Parathyroid adenoma (tissue), 2 donors: ENCODE measurements at regions not wholly inside any gene's neighbourhood (a gene's known extent, or its start where the extent isn't known, plus 50 kb on each side); places are given as distances from the start of the nearest gene placed in this dataset.

Source experiments
- H2AFZ ChIP-seq: fragments of 300-600 bp; sonication (generic); one replicate; pipeline ENCODE4 v1.7.0; 2017; ENCODE audit warnings: antibody characterized with exemption, mild to moderate bottlenecking
- H3K27ac ChIP-seq: fragments of 300-600 bp; sonication (generic); one replicate; pipeline ENCODE4 v1.7.0; 2017
- H3K27me3 ChIP-seq: fragments of 300-600 bp; sonication (generic); one replicate; pipeline ENCODE4 v1.7.0; 2017; ENCODE audit warnings: low read length; ENCODE audit not compliant: control insufficient read depth, insufficient read depth
- H3K36me3 ChIP-seq: fragments of 300-600 bp; sonication (generic); one replicate; pipeline ENCODE4 v1.7.0; 2017; ENCODE audit warnings: low read length; ENCODE audit not compliant: control insufficient read depth, insufficient read depth
- H3K4me1 ChIP-seq: fragments of 300-600 bp; sonication (generic); one replicate; pipeline ENCODE4 v1.7.0; 2017; ENCODE audit warnings: control low read depth
- H3K4me2 ChIP-seq: fragments of 300-600 bp; sonication (generic); one replicate; pipeline ENCODE4 v1.7.0; 2017; ENCODE audit warnings: low read length
- H3K4me3 ChIP-seq: fragments of 300-600 bp; sonication (generic); one replicate; pipeline ENCODE4 v1.7.0; 2017; ENCODE audit warnings: low read depth, low read length
- H3K79me2 ChIP-seq: fragments of 300-600 bp; sonication (generic); one replicate; pipeline ENCODE4 v1.7.0; 2017; ENCODE audit warnings: control low read depth
- H3K9ac ChIP-seq: fragments of 300-600 bp; sonication (generic); one replicate; pipeline ENCODE4 v1.7.0; 2017; ENCODE audit warnings: mild to moderate bottlenecking
- H3K9me3 ChIP-seq: fragments of 300-600 bp; sonication (generic); one replicate; pipeline ENCODE4 v1.7.0; 2017; ENCODE audit warnings: low read length; ENCODE audit not compliant: control insufficient read depth
- TF ChIP-seq, protein P1 (sequence below): fragments of 300-600 bp; sonication (generic); IDR thresholded peaks from one replicate; pipeline ENCODE4 v1.7.0; 2017; ENCODE audit warnings: antibody characterized with exemption, mild to moderate bottlenecking
- donor health status: primary hyperparathyroidism.

- Histone ChIP-seq H3K4me3 (no peak overlapping the region), H3K9me3 (no peaks in the 10 kb centered on the region), H3K9ac (no peak overlapping the region), H3K27ac (no peak overlapping the region), H2AFZ (no peak overlapping the region), H3K36me3 (no peaks in the 10 kb centered on the region), H3K4me1 (no peaks in the 10 kb centered on the region), H3K27me3 (no peaks in the 10 kb centered on the region), H3K79me2 (no peaks in the 10 kb centered on the region), H3K4me2 (no peak overlapping the region)
- TF ChIP-seq, protein P1, sequence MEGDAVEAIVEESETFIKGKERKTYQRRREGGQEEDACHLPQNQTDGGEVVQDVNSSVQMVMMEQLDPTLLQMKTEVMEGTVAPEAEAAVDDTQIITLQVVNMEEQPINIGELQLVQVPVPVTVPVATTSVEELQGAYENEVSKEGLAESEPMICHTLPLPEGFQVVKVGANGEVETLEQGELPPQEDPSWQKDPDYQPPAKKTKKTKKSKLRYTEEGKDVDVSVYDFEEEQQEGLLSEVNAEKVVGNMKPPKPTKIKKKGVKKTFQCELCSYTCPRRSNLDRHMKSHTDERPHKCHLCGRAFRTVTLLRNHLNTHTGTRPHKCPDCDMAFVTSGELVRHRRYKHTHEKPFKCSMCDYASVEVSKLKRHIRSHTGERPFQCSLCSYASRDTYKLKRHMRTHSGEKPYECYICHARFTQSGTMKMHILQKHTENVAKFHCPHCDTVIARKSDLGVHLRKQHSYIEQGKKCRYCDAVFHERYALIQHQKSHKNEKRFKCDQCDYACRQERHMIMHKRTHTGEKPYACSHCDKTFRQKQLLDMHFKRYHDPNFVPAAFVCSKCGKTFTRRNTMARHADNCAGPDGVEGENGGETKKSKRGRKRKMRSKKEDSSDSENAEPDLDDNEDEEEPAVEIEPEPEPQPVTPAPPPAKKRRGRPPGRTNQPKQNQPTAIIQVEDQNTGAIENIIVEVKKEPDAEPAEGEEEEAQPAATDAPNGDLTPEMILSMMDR, result no peak
Observed at GRCh38 chr14:96686126-96686525, 111.1 kb upstream of the VRK1 start.

DNA sequence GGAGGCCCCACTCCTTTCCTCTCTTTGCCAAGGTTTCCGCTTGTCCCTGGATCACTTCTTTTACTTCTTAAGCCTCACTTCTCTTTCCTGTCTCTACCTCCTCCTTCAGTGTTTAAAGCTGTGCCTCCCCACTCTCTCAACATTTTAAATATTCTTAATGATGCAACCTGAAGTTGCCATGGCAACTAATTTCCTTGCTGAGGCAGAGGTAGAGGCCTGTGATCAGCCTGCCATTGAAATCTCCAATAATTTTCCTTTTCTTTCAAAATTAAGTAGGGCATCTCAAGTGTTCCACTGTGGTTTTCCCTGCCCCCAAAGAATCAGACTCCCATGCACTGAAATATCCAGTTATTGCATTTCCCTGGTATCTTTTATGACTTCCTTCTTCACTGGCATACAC, 108.6 kb upstream of the VRK1 start:
- no peaks in the 10 kb centered on the region for H3K36me3 ChIP-seq
- H2AFZ ChIP-seq, result no peak overlapping the region
- no peaks in the 10 kb centered on the region for H3K9me3 ChIP-seq
- H3K27me3 ChIP-seq, result no peaks in the 10 kb centered on the region
- no peaks in the 10 kb centered on the region for H3K4me1 ChIP-seq
- TF ChIP-seq, protein P1, result no peak
- H3K4me3 ChIP-seq, result no peak overlapping the region
- H3K9ac ChIP-seq, result no peak overlapping the region
- H3K27ac ChIP-seq, result no peak overlapping the region
- H3K79me2 ChIP-seq, result no peaks in the 10 kb centered on the region
- no peak overlapping the region for H3K4me2 ChIP-seq

- H3K79me2 ChIP-seq, result no peaks in the 10 kb centered on the region
- H3K4me1 ChIP-seq, result no peaks in the 10 kb centered on the region
- no peaks in the 10 kb centered on the region for H3K27me3 ChIP-seq
- no peaks in the 10 kb centered on the region for H3K36me3 ChIP-seq
- H3K9me3 ChIP-seq, result no peaks in the 10 kb centered on the region
- H3K27ac ChIP-seq, result no peak overlapping the region
- no peak overlapping the region for H3K9ac ChIP-seq
- no peak overlapping the region for H2AFZ ChIP-seq
- H3K4me3 ChIP-seq, result no peak overlapping the region
- H3K4me2 ChIP-seq, result no peak overlapping the region
- TF ChIP-seq, protein P1, result no peak
Observed at GRCh38 chr14:96690713-96691383, 106.3 kb upstream of the VRK1 start.

DNA sequence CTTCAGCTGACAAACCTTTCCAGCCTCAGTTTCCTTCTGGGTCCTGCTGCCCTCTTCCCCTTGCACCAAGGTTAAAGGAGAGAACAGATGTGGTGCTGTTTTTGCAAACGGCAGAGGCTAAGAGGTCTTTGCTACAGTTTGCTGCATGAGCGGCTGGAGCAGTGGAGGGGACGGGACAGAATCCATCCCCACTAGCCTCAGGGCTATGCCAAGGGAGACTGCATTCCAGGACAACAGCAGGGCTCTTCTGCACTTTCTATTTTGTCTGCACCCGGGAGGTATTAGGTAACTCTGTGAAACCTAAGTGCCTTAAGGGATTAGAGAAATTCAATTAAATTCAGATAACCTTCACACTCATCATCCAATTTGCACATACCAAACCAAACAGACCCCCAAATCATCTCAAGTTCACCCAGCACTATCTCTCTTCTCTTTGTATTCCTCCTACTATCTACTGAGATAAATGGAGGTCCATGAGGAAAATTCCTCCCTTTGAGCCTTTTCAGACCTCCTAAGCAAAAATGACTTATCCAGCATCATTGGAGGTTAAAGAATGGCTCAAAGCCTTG, 103.8 kb upstream of the VRK1 start:
- H3K4me3 ChIP-seq, result no peak overlapping the region
- no peak overlapping the region for H3K9ac ChIP-seq
- no peak overlapping the region for H2AFZ ChIP-seq
- no peaks in the 10 kb centered on the region for H3K4me1 ChIP-seq
- H3K4me2 ChIP-seq, result no peak overlapping the region
- no peaks in the 10 kb centered on the region for H3K36me3 ChIP-seq
- H3K79me2 ChIP-seq, result no peaks in the 10 kb centered on the region
- TF ChIP-seq, protein P1, result no peak
- no peaks in the 10 kb centered on the region for H3K9me3 ChIP-seq
- H3K27me3 ChIP-seq, result no peaks in the 10 kb centered on the region
- no peak overlapping the region for H3K27ac ChIP-seq

- Histone ChIP-seq H3K9me3 (no peaks in the 10 kb centered on the region), H3K4me3 (no peak overlapping the region), H3K9ac (no peak overlapping the region), H3K36me3 (no peaks in the 10 kb centered on the region), H3K4me1 (no peaks in the 10 kb centered on the region), H3K27ac (no peak overlapping the region), H3K79me2 (no peaks in the 10 kb centered on the region), H3K4me2 (no peak overlapping the region), H3K27me3 (no peaks in the 10 kb centered on the region), H2AFZ (no peak overlapping the region)
- TF ChIP-seq, protein P1, result no peak
Observed at GRCh38 chr14:96693987-96694386, 103.2 kb upstream of the VRK1 start.
